ENCODE measurements at regions not wholly inside any gene's neighbourhood (a gene's known extent, or its start where the extent isn't known, plus 50 kb on each side); places are given as distances from the start of the nearest gene placed in this dataset.

DNA sequence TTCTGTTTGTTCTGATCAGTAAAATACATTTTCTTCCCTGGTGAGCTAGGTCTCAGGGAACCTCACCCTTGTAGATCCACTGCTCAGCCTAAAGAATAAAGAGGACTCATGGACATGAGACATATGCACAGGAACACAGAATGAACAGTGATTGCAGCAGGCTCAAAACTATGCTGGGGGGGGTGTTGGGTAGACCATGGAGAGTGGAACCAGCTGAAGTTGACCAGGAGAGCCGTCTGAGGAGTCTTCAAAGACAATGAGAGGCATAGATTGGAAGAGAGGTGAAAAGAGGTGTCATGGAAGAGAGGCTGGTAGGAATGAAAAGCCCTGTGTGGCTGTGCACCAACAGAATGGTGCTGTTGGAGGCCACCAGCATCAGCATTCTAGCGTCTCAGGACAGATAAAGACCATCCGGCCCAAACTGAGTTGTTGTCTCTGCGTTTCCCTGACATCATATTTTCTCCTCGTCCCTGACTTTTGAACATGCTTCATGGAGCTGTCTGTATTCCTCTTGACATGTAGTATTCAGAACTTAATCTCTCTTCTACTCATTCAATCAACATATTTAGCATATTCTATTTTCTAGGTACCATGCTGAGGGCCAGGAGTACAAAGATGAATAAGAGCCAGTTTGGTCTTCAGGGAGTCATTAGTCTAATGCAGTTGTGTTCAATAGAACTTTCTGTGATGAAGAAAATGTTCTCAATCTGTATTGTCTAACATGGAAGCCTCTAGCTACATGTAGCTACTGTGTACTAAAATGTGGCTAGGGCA, 331.8 kb downstream of the CYP26B1 start:
- no peak overlapping the region for H3K27ac ChIP-seq (ENCODE audit: low read depth, low read length)
- no peak overlapping the region for H3K9ac ChIP-seq (replicated peaks in 1 of 4; ENCODE audit: extremely low read depth in 1 of 4, low read depth in 3 of 4, low read length in 3 of 4)
- POLR2A ChIA-PET (ENCODE audit: partially characterized antibody) = interaction anchor here (1.2 kb wide), 1 partner anchor 21 kb away, joined by 3 read pairs; no protein-coding TSS in a partner anchor
- no peak overlapping the region for H2AK5ac ChIP-seq (ENCODE audit: low read depth, low read length)
- WGBS, 2 experiments (ENCODE audit: extremely low coverage in 1 of 2, insufficient coverage in 1 of 2, insufficient read length in 1 of 2, insufficient replicate concordance in 2 of 2, low coverage in 1 of 2, low lambda C conversion rate in 2 of 2, missing lambda C conversion rate in 1 of 2) = 89% methylated on average over 5 of the region's 5 CpGs; no CpG with 5 or more reads in 1 of the 2 experiments
- no peaks in the 10 kb centered on the region for H3K36me3 ChIP-seq (ENCODE audit: control insufficient read depth in 2 of 4, insufficient read depth in 4 of 4, low read length in 3 of 4)
- no peak overlapping the region for H2BK12ac ChIP-seq (ENCODE audit: low read depth, low read length)
- H3K23ac ChIP-seq (ENCODE audit: insufficient read length) = no peak overlapping the region
- H4K5ac ChIP-seq (ENCODE audit: insufficient read length, low read depth, low read length) = no peak overlapping the region
- no peak overlapping the region for H4K91ac ChIP-seq (replicated peaks; ENCODE audit: insufficient read length, low read length)
- H3K79me2 ChIP-seq (ENCODE audit: control insufficient read depth in 1 of 2, insufficient read depth in 2 of 2, low read length in 2 of 2) = no peaks in the 10 kb centered on the region
- H2AFZ ChIP-seq (ENCODE audit: low read length) = no peak overlapping the region
- no peaks in the 10 kb centered on the region for H3K4me1 ChIP-seq (replicated peaks in 1 of 4; ENCODE audit: control insufficient read depth in 3 of 4, insufficient read depth in 4 of 4, low read length in 3 of 4)
- no peak overlapping the region for H2BK120ac ChIP-seq (replicated peaks; ENCODE audit: low read depth, low read length)
- no peak overlapping the region for H3K56ac ChIP-seq (replicated peaks; ENCODE audit: insufficient read length, low read depth, low read length)
- H3K4ac ChIP-seq (replicated peaks; ENCODE audit: insufficient read length, low read depth, low read length) = no peak overlapping the region
- no peaks in the 10 kb centered on the region for H3K79me1 ChIP-seq (ENCODE audit: low read depth, low read length)
- no peak overlapping the region for H4K8ac ChIP-seq (ENCODE audit: extremely low read depth, insufficient read depth, low read length)
- H3K27me3 ChIP-seq (replicated peaks in 1 of 4; ENCODE audit: control insufficient read depth in 3 of 4, extremely low read depth in 1 of 4, insufficient read depth in 3 of 4, low read length in 3 of 4) = no peaks in the 10 kb centered on the region
- no peaks in the 10 kb centered on the region for H4K20me1 ChIP-seq (replicated peaks in 1 of 2; ENCODE audit: control insufficient read depth in 1 of 2, insufficient read depth in 2 of 2, low read length in 2 of 2)
- H3K9me3 ChIP-seq (ENCODE audit: insufficient read depth in 2 of 2, low read depth in 1 of 2, low read length in 1 of 2) = 0 out of 4 replicates have a peak, but pooled peaks cover 0 to 2% of the 10 kb centered on the region in 2 experiments
- H2BK20ac ChIP-seq (ENCODE audit: low read length) = no peak overlapping the region
- TF ChIP-seq SIRT6 (IDR thresholded peaks at IDR 0.05; ENCODE audit: low read length) (no peak), EZH2 (IDR thresholded peaks at IDR 0.05; ENCODE audit: low read depth, low read length, severe bottlenecking) (no peak), BRCA1 (IDR thresholded peaks at IDR 0.05; ENCODE audit: low read depth, low read length) (no peak), TEAD4 (IDR thresholded peaks at IDR 0.05; ENCODE audit: low read depth, low read length) (no peak), CHD2 (IDR thresholded peaks at IDR 0.05; ENCODE audit: low read length) (no peak), RXRA (IDR thresholded peaks at IDR 0.05; ENCODE audit: insufficient read depth, low read depth, low read length) (no peak)
- no peak overlapping the region for H3K14ac ChIP-seq (ENCODE audit: insufficient read length)
- H2BK5ac ChIP-seq (ENCODE audit: low read depth, low read length) = no peak overlapping the region
- no peak overlapping the region for H3K18ac ChIP-seq (ENCODE audit: extremely low read depth, low read length)
- H3K23me2 ChIP-seq (ENCODE audit: low read depth, low read length) = no peaks in the 10 kb centered on the region
- DNase-seq (ENCODE audit: low read depth in 1 of 2, low spot score in 2 of 2) (no peak), FAIRE-seq (no peak)
- CTCF ChIA-PET (ENCODE audit: partially characterized antibody) = interaction anchor here (0.6 to 2.7 kb wide), 7 partner anchors 10 to 130 kb away, joined by 3 to 16 read pairs (median 6); no protein-coding TSS in a partner anchor
- H3K4me2 ChIP-seq (ENCODE audit: insufficient read depth in 1 of 2, low read depth in 2 of 2, low read length in 2 of 2) = no peak overlapping the region
- H2BK15ac ChIP-seq (ENCODE audit: low read length) = no peak overlapping the region
- no peak overlapping the region for H3K4me3 ChIP-seq (ENCODE audit: extremely low read depth in 1 of 4, insufficient read depth in 2 of 4, low read depth in 3 of 4, low read length in 4 of 4)
